HepG2 (cell line): ENCODE measurements at regions not wholly inside any gene's neighbourhood (a gene's known extent, or its start where the extent isn't known, plus 50 kb on each side); places are given as distances from the start of the nearest gene placed in this dataset.

Experiments used
- AFF4 ChIP-seq: sonication (generic); formaldehyde crosslinking; IDR thresholded peaks from 2 replicates; pipeline ENCODE4 v1.4.0; 2020; ENCODE audit warnings: missing genetic modification reagents
- CBFB ChIP-seq: sonication (generic); formaldehyde crosslinking; IDR thresholded peaks from 2 replicates; pipeline ENCODE4 v1.4.0; 2020; ENCODE audit warnings: missing genetic modification reagents
- CTCF ChIP-seq: sonication (generic); formaldehyde crosslinking; IDR thresholded peaks from 2 replicates; pipeline ENCODE4 v1.5.0; 2020; ENCODE audit warnings: mild to moderate bottlenecking, missing genetic modification reagents, moderate library complexity
- E2F1 ChIP-seq: sonication (generic); formaldehyde crosslinking; IDR thresholded peaks from 2 replicates; pipeline ENCODE4 v1.5.0; 2020; ENCODE audit warnings: missing genetic modification reagents
- FOXK2 ChIP-seq: fragments of 450-650 bp; IDR thresholded peaks from 2 replicates; pipeline ENCODE4 v1.6.1; 2016
- KDM4B ChIP-seq: sonication (generic); formaldehyde crosslinking; IDR thresholded peaks from 2 replicates; pipeline ENCODE4 v1.4.0; 2020; ENCODE audit warnings: missing genetic modification reagents
- KLF9 ChIP-seq: IDR thresholded peaks from 2 replicates; pipeline ENCODE4 v1.6.1; 2016; ENCODE audit warnings: low read depth
- MAZ ChIP-seq, 2 experiments: sonication (generic) in 1 of 2; formaldehyde crosslinking in 1 of 2; IDR thresholded peaks; 2 replicates each; pipeline versions ENCODE4 v1.5.0 to v1.6.1; 2012 to 2020; ENCODE audit warnings: low read depth in 2 of 2, mild to moderate bottlenecking in 2 of 2, borderline replicate concordance in 1 of 2, improper control_type of control experiment in 1 of 2, low read length in 1 of 2, missing genetic modification reagents in 1 of 2, moderate library complexity in 1 of 2
- MBNL3 ChIP-seq: fragments of 250-450 bp; sonication (Bioruptor Pico); conservative IDR thresholded peaks from 2 replicates; pipeline ENCODE4 v1.8.0; 2022; ENCODE audit warnings: mild to moderate bottlenecking, inconsistent platforms
- PBX3 ChIP-seq: sonication (generic); formaldehyde crosslinking; IDR thresholded peaks from 2 replicates; pipeline ENCODE4 v1.8.1; 2023; ENCODE audit warnings: missing genetic modification reagents, inconsistent platforms, borderline replicate concordance
- POGZ ChIP-seq: sonication (generic); formaldehyde crosslinking; IDR thresholded peaks from 2 replicates; pipeline ENCODE4 v1.4.0; 2020; ENCODE audit warnings: mild to moderate bottlenecking, missing genetic modification reagents
- ZKSCAN8 ChIP-seq: IDR thresholded peaks from 2 replicates; pipeline ENCODE4 v1.6.1; 2016; ENCODE audit warnings: borderline replicate concordance, missing genetic modification reagents, missing compliant biosample characterization
- TF ChIP-seq, protein P1 (sequence below): sonication (generic); formaldehyde crosslinking; IDR thresholded peaks from 2 replicates; pipeline ENCODE4 v1.4.0; 2020; ENCODE audit warnings: missing genetic modification reagents; ENCODE audit errors: not compliant biosample characterization
- TF ChIP-seq, protein P2 (sequence below): sonication (generic); formaldehyde crosslinking; IDR thresholded peaks from 2 replicates; pipeline ENCODE4 v1.5.0; 2020; ENCODE audit warnings: mild to moderate bottlenecking, missing genetic modification reagents

- no peak for TF ChIP-seq KLF9 (CRISPR knock-in tag)
- no peak for TF ChIP-seq FOXK2
- no peak for TF ChIP-seq MAZ (IDR thresholded peaks at IDR 0.05; ENCODE audit: borderline replicate concordance, low read depth, low read length)
- no peak for TF ChIP-seq MAZ (CRISPR knock-in tag; IDR thresholded peaks at IDR 0.05; ENCODE audit: low read depth)
- TF ChIP-seq AFF4 = no peak
- TF ChIP-seq CBFB (CRISPR knock-in tag) = no peak
- TF ChIP-seq CTCF = no peak
- no peak for TF ChIP-seq ZKSCAN8 (CRISPR knock-in tag)
- TF ChIP-seq, protein P1, sequence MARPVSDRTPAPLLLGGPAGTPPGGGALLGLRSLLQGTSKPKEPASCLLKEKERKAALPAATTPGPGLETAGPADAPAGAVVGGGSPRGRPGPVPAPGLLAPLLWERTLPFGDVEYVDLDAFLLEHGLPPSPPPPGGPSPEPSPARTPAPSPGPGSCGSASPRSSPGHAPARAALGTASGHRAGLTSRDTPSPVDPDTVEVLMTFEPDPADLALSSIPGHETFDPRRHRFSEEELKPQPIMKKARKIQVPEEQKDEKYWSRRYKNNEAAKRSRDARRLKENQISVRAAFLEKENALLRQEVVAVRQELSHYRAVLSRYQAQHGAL (CRISPR knock-in tag) = no peak
- TF ChIP-seq MBNL3 (CRISPR knock-in tag) = no peak
- TF ChIP-seq PBX3 (CRISPR knock-in tag) = no peak
- TF ChIP-seq, protein P2, sequence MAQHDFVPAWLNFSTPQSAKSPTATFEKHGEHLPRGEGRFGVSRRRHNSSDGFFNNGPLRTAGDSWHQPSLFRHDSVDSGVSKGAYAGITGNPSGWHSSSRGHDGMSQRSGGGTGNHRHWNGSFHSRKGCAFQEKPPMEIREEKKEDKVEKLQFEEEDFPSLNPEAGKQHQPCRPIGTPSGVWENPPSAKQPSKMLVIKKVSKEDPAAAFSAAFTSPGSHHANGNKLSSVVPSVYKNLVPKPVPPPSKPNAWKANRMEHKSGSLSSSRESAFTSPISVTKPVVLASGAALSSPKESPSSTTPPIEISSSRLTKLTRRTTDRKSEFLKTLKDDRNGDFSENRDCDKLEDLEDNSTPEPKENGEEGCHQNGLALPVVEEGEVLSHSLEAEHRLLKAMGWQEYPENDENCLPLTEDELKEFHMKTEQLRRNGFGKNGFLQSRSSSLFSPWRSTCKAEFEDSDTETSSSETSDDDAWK = no peak
- no peak for TF ChIP-seq E2F1 (CRISPR knock-in tag)
- TF ChIP-seq POGZ = no peak
- TF ChIP-seq KDM4B (CRISPR knock-in tag) = no peak
Observed at GRCh38 chrY:21079670-21080069, 323.8 kb downstream of the RPS4Y2 start.
